GM04504 (cell line): ENCODE measurements at regions not wholly inside any gene's neighbourhood (a gene's known extent, or its start where the extent isn't known, plus 50 kb on each side); places are given as distances from the start of the nearest gene placed in this dataset.
A peak's percentile ranks its signal among the peaks of the same experiment; 100 is the strongest.

Experiments
- DNase-seq: peaks from one replicate; pipeline ENCODE4 v3.0.0-alpha.2; 2012; ENCODE audit warnings: low read depth

DNA sequence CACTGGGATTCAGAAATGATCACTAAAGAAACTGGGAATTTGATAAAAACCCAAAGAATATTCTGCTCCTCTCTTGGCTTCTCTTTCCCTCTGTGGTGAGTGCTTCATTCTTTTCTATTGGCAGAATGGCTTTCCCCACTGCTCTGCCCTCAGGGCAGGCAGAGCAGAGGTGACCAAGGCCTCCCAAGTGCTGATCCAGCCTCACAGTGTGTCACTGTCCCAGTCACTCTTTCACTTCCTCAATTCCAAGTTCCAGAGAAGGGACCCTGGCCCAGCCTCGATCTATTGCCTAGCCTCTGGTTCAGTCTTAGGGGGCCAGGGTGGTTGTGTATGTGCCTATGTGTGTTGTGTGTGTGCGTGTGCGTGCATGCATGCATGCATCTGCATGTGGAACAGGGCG, 180.6 kb upstream of the TMTC4 start:
- no peak for DNase-seq

DNA sequence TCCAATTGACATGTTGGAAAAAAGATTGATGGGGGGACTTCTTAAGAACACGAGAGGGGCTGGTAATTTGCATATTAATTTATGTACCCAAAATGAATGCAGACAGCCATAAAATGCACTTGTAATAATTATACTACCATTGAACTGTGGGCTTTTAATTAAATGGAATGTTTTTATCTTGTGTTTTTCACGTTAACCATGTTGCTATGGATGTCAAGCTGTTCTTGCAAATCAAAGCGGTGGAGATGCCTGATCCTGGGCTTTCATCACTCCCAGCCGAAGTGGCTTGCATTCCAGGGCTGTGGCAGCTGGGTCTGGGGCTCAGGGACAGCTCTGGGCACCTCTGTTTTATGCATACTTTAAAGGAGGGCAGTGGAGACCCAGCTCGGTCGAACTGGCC, 179.4 kb upstream of the TMTC4 start:
- DNase-seq = no peak

DNA sequence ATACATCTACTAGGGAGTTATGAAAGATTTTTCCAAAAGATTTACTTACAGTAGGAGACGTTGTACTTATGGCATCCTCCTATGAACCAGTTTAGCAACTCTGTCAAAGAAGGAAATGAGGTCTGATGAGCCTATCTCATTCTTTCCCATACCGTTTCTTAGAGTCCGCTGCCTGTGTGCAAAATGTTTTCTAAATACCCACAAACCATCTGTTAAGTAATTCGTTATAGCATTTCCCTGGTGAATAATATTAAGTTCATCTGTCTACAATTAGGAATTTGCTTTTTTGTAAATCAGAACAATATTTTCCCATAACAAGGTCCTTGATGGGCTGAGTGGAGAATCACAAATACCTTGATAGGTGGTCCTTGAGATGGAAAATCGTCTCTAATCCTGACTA, 178.8 kb upstream of the TMTC4 start:
- DNase-seq = no peak

DNA sequence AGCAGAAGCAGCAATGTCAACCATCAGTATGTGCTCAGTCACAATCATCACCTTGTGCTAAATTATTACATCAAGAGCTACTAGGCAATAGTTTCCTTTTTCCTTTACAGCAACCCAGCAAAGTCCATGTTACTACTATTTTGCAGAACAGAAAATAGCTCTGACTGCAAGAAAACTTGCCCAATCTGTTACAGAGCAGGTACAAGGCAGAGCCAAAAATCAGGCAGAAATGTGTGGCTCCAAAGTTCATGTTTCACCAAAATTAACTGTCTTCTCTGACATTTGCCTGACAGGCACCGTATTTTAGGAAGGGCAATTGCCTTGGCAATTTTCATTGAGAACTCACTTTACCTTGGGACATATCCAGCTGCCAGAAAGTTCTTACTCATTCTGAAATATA, 177.6 kb upstream of the TMTC4 start:
- no peak for DNase-seq

DNA sequence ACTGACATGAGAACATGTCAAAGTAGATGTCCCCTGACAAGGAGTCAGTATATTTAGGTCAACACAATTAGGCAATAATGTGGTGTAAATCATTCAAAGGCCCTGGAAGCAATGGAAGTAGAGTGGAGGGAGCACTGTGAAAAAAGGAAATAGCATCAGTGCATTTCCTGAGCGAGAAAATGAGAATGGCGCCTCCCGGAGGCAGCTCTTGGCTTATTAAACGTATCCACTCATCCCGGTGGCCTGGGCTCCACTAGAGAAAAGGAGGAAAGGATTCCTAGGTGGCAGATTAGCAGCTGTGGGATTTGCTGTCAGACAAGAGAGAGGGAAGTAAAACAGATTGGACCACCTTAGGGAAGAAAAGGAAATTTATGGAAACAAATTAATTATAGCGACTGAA, 173.7 kb upstream of the TMTC4 start:
- DNase-seq = no peak

DNA sequence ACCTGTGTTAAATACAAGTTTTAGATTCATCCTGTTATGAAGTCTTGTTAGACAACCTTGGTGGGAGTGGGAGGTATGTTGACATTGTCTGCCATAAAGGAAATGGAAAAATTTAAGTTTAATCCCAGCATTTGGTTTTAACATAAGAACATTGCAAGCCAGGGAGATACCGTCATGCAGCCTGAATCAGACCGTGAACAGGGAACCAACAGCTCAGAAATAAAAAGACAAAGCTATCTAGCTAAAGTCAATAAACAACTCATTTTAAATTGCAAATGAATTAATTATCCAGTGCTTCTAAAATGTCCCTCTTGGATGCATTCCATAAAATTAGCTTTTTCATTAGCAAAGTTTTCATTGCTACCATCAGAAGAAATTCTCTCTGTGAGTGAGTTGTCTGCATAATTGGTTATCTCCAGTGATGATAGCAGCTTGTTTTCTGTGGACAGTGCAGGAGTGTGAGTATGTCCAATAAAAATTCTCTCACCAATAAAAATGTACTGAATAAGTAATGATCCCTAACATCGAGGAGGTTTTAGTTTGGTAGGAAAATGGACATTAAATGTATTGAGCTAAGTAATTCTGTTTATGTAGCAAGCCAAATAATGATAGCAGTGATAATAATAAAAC, 170.6 kb upstream of the TMTC4 start:
- no peak for DNase-seq

DNA sequence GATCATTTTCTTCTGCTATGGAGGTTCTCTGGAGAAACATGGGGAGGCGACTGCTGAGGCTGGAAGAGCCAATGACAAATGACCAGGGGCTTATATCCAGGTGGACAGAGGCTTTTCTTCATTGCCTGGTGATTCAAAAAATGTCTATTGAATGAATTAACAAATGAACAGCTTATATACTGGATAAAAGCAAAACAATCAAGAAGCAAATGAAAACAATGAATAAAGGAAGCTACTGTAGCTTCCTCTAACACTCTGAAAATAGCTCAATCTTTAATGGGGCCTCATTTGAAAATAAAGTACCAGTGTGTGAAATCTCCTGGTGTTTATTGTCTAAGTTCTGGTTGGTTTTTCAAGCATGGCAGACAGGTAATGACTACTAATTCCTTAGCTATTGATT, 167.5 kb upstream of the TMTC4 start:
- DNase-seq = no peak

DNA sequence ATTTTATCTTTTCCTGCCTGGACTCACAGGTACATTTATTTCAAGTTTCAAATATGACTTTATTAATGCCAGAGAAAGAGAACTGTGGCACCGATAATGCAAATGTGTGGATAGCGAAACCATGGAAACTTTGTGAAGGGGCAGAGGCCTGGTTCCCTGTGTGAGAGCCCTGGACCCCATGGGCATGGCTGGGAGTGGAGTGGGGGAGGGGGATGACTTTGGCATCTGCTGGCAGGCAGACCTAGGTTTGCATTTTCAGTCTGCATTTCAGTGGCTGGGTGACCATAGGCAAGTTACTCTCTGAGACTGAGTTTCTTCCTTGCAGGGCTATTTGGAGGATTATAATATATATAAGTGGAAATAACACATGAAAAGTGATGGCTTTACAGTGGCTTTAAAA, 163.8 kb upstream of the TMTC4 start:
- no peak for DNase-seq

DNA sequence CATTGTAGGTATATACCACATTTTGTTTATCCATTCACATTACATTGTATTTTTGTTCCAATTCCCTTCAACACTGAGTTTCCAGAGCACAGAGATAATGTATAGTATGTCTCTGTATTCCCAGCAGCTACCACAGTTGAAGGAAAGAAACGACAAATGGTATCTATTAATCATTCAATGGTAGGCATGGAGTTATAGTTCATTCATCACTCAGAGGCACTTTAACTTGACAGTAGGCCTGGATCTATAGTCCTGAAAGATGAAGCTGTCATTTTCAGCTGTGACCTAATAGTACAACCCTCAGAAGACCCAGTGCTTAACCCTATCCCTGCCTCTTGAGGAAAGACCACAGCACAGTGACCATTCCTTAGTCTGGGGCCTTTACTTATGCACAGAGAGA, 163.0 kb upstream of the TMTC4 start:
- DNase-seq = no peak

DNA sequence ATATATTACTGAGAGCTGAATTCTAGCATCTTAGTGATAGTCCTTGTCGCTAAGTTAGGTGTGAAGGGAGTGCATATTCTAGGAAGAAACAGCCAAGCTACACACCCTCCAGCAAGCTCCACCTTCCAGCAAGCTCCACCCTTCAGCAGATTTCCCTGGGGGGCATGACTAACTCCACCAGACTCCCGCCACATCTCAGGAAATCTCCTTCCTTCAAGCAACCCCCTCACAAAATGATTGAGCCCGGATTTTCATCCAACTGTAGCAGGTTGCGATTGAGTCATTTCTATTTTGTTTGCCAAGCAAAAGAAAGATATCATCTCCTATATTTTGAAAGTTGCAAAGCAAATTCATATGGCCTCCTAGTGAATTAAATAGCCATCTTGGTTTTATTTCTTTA, 162.1 kb upstream of the TMTC4 start:
- DNase-seq = no peak

DNA sequence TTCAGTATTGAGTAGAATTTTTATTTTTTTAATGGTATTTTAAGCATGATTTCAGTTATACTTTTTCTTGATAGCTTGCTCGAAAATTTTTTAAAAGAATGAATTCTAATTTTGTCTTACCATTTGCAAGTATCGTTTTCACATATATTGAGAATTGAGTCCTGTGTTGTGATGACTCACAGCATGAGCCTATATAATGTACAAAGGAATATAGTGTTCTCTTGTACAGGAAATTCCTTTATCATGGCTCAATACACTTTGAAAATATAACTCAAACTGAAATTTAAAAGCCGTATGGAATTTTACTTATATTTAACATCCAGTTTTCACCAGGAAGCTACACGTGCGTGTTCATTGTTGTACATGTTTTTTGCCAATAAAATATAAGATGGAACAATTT, 161.1 kb upstream of the TMTC4 start:
- no peak for DNase-seq

DNA sequence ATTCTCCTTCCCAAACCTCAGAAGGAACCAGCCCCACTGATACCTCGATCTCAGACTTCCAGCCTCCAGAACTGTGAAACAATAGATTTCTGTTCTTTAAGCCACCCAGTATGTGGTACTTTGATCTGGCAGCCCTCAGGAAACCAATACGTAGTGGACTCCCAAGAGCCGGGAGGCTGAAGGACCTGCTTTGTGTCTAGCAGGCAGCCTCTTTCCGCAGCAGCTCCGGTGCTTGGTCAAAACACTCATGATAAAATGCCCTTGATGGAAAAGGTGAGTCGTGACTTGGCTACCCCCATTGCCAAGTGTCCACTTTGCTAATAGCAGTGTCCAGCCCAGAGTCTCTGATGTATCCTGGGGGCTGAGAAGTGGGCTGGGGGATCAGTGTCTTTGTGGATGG, 158.8 kb upstream of the TMTC4 start:
- DNase-seq = no peak

DNA sequence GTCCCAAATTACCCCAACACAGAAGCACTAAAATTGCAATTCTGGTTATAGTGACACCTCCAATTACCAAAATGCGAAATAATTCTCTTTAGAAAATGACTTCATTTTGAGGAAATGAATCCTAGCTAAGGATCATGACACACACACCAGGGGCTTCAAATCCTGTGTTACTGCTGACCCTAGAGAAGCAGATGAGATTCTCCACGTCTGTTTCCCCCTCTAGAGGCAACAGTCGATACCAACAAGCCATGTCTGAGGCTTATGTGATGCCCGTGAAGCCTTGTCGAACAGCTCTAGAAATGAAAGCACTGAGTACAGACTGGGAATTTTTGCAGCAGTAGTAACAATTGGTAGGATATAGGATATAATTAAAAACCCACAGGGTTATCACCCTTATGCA, 153.6 kb upstream of the TMTC4 start:
- DNase-seq = no peak

DNA sequence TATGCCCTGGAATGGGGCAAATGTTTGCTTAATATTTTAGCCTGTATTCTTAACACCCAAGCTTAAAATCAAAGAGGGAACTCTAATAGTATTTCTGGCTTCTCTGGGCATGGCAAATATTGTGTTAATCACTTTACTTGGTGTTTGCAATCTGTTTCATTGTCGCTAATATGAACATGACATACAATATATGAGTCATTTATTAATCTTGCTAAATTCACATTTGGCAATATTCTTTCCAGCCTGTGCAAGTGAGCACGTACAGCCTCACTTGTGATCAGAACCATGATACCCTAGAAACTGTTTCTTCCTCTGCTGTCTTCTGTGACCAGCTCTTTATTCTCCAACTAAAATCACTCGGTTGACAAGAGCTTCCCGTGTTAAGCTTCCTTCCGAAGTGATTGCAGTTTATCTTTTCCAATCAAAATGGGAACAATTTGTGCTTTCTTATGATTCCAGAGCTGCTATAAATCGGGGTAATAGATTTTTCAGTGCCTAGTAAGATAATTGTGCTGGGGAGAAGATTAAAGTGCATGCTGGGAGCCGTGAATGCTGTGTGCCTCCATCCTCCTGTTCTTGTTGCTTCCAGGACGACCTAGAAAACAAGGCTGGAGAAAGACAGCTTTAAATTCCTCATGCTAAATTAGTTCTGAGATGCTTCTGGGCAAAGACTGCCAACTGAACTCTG, 153.0 kb upstream of the TMTC4 start:
- DNase-seq = no peak

DNA sequence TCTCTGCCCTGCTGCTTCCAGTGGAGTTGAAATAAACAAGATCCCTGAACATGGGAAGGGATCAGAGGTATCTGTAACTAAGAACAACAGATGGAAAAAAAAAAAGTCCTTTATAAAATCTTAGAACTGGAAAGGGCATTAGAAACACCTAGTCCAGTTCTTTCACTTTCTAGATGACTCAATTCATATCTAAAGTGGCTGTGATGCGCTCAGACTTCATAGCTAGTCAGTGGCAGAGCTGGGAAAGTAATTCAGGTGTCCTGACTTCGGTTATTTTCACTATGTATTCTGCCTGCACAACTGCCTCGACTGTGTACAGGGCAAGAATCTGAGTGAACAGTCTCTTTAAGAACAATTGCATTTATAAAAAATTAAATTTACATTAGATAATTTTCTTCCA, 151.8 kb upstream of the TMTC4 start:
- no peak for DNase-seq

DNA sequence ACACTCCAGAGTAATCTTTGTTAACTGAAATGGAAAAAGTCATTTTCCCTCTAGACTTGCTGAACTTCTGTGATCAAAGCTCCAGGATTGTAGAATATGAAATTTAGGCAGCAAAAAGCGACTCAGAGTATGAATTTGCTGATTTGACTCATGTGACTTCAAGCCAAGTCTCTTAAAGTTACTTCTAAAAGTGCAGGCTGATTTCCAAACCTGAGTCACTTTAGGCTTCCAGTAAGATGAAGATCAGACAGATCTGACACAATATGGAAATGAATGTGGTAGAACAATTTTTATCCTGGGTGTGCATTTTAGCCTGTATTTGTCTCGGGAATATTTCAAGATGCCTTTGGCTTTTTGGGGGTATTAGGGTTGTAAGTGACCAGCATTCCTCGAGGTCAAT, 151.0 kb upstream of the TMTC4 start:
- peak; percentile 1 for DNase-seq

DNA sequence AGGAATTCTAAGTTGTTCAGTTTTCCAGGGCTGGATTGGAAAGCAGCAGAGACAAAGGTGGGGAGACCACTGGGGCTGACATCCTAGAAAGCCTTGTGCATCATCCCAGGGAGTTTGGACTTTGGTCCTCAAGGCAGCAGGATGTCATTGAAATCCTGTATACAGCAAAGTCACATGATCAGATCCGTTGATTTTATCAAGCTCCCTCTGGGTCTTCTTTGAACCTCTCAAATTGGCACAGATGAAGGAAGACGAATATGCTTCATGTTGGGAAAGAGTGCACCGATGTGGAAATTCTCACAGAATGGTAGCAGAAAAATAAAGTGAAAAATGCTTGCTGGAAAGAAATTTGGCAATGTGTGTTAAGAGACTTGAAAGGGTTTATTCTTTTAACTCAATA, 149.8 kb upstream of the TMTC4 start:
- no peak for DNase-seq

DNA sequence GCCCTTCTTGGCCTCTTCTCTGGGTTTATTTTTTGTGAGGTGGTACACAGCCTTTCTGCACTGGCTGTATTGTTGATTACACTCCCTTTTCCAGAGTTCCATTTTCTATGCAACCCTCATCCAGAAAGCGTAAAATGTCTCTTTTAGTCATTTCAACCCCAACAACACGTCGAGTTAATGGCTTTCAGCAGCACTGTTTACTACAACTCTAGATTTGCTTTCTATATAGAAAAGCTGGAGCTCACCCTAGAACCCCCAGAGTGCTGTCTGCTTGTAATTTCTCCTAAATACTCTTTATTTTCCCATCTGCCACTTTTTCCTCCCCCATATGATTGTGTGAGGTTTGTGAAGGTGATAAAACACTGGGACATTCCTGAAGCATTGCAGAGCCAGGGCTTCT, 148.9 kb upstream of the TMTC4 start:
- no peak for DNase-seq

DNA sequence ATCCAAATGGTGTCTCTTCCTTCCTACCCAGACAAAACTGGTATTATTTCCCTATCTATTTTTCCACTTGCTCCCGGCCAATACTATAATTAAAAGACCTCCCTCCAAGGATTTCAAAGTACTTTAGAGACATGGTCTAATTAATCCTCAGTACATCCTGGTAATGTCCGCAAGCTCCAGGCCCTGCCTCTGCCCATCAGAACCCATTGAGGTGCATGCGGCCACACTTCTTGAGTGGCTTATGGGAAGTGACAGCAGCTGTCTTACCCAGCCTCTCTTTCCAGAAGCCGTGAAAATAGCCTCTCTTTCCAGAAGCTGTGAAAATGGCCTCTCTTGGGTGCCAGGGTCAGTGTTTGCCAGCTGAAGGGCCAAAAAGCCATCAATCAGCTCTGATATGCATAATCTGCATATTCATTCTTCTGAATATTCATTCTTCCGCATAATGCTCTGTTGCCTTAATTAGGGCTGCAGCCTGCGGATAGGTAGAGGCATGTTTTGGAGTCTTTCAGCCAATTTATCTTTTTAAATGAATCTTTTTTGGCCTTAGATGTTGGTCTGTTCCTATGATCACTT, 148.4 kb upstream of the TMTC4 start:
- no peak for DNase-seq

DNA sequence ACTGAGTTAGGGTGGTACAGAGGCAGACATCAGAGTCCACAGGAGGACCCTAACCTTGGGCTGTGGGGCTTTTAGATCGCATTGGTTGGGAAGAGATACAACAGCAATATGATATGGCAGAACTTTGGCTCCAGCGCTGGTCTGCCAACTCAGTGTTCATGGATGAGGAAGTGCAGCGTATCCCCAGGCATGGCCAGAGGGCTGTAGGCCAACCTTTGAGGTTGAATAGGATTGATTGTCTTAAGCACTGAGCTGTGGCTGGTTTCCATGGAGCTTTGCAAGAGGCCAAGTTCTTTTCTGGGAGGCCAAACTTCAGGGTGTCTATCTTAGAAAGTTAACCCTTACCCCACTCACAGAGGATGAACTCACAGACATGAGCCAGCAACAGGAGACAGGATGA, 144.1 kb upstream of the TMTC4 start:
- DNase-seq = no peak

DNA sequence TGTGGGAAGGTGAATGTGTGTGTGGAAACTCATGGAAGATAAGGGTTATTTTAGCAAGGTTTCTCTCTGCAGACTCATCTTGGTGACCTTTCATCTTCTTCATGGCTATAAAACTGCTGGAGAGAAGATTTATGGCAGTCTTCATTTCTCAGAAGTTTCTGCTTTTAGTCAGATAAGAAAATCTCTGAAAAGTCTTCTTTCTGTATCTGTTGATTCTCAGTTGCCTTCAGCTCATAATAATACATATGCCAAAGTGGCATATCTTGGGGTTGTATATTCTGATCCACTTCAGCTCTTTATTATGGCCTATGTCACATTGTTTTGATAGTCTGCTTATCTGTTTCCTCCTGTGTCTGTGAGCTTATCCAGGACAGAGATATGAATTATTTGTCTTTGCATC, 143.3 kb upstream of the TMTC4 start:
- DNase-seq = no peak

DNA sequence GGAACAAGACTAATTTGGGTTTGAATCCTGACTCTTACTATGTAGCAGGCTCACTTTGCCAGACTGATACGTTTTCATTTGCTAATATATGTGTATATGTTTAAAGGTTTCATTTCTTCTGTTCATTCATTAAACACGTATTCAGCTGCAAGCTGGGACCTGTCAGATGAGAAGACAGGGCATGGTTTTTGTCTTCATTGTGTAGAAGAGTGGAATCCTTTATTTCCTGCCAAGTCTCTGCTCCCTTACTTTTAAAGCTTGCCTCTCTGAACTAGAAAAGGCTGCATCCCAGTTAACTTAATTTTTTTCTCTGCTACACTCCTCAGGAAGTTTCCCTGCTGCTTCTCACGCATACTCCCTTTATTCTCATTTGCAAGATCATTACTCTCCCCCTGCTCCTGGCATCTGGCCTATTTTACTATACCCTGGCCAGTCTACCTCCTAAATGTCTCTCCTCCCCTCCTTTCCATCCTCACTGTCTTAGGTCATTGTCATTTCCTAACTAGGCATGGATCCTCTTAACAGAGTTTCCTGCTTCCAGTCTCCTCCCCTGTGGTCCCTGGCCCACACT, 141.0 kb upstream of the TMTC4 start:
- no peak for DNase-seq

DNA sequence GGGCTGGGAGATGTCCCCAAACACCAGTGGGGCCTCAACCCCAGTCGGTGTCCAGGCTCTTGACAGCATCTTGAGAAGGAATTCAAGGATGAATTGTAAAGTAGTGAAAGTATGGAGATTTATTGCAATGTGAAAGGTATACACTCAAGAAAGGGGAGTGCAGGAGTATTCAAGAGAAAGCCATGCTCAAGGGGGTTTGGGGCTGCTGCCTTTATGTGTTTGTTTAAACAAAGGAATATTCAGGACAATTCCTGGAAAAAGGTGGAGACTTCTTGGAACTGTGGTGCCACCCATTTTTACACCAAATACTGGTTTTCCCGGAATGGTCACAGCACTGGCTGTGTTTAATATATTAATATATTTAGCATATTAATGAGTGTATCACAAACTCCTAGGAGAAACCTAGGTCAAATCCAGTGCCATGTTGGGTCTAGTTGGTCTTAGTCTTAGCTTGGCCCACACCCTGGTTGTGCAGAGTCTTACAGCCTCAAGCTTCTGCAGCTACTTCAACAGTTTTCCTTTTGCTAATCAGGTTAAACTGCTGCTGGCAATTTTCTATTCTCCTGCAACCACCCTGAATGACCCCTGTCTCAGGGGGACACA, 138.5 kb upstream of the TMTC4 start:
- no peak for DNase-seq
